ENCODE measurements at regions not wholly inside any gene's neighbourhood (a gene's known extent, or its start where the extent isn't known, plus 50 kb on each side); places are given as distances from the start of the nearest gene placed in this dataset.

GRCh38 chr1:192872010-192872409, 63.2 kb downstream of the RGS2 start:
- peaks cover 0 to 6% of the 10 kb centered on the region in 2 experiments; a peak in 1 of 5 replicates for H3K27me3 ChIP-seq (ENCODE audit: control insufficient read depth in 2 of 2, insufficient read depth in 2 of 2, low read length in 2 of 2)
- H3K27ac ChIP-seq (ENCODE audit: extremely low read depth, low read depth, low read length) = no peak overlapping the region
- H3K79me2 ChIP-seq (ENCODE audit: control insufficient read depth, insufficient read depth, low read length) = no peaks in the 10 kb centered on the region
- ATAC-seq (no peak), DNase-seq (ENCODE audit: extremely low read depth in 1 of 4, low spot score in 3 of 4) (no peak), FAIRE-seq (no peak)
- no peaks in the 10 kb centered on the region for H3K36me3 ChIP-seq (ENCODE audit: control insufficient read depth, insufficient read depth, low read length)
- no peaks in the 10 kb centered on the region for H4K20me1 ChIP-seq (replicated peaks; ENCODE audit: control insufficient read depth, insufficient read depth, low read length)
- no peak overlapping the region for H3K4me2 ChIP-seq (ENCODE audit: insufficient read depth, low read length)
- no peaks in the 10 kb centered on the region for H3K9me3 ChIP-seq (replicated peaks; ENCODE audit: control insufficient read depth, insufficient read depth, low read depth, low read length)
- TF ChIP-seq, protein P1, sequence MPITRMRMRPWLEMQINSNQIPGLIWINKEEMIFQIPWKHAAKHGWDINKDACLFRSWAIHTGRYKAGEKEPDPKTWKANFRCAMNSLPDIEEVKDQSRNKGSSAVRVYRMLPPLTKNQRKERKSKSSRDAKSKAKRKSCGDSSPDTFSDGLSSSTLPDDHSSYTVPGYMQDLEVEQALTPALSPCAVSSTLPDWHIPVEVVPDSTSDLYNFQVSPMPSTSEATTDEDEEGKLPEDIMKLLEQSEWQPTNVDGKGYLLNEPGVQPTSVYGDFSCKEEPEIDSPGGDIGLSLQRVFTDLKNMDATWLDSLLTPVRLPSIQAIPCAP (CRISPR knock-in tag; IDR thresholded peaks at IDR 0.05; ENCODE audit: borderline replicate concordance) = no peak
- TF ChIP-seq ELF4 (CRISPR knock-in tag; IDR thresholded peaks at IDR 0.05) (no peak), JUND (IDR thresholded peaks at IDR 0.05; ENCODE audit: borderline replicate concordance, low read depth, low read length) (no peak), JUND (tag; IDR thresholded peaks at IDR 0.05; ENCODE audit: borderline replicate concordance, low read depth, low read length) (no peak)
- intact Hi-C loops (cut with micrococcal nuclease) = no loop called here
- WGBS (ENCODE audit: insufficient coverage, low coverage, missing lambda C conversion rate) = 1% methylated on average over 3 of the region's 3 CpGs
- ChIA-PET CTCF (ENCODE audit: low intra/inter-chr PET ratio) (interaction anchor here (0.6 kb wide), 1 partner anchor 238 kb away, joined by 3 read pairs; no protein-coding TSS in a partner anchor), POLR2A (interaction anchor here (1.4 kb wide), 1 partner anchor 12 kb away, joined by 3 read pairs; no protein-coding TSS in a partner anchor)
- no peak overlapping the region for H3K9ac ChIP-seq (ENCODE audit: insufficient read depth in 1 of 2, low read depth in 2 of 2, low read length in 2 of 2)
- BruUV-seq (replicated peaks) = no TSS peak
- in situ Hi-C loops (cut with MboI) = no loop called here
- H3K9me1 ChIP-seq (ENCODE audit: control insufficient read depth, insufficient read depth, low read length) = no peaks in the 10 kb centered on the region
- no peaks in the 10 kb centered on the region for H3K4me1 ChIP-seq (replicated peaks in 1 of 2; ENCODE audit: control insufficient read depth in 2 of 2, insufficient read depth in 2 of 2, low read length in 2 of 2)
- no peak overlapping the region for H2AFZ ChIP-seq (ENCODE audit: low read depth, low read length)
- no peak overlapping the region for H3K4me3 ChIP-seq

DNA sequence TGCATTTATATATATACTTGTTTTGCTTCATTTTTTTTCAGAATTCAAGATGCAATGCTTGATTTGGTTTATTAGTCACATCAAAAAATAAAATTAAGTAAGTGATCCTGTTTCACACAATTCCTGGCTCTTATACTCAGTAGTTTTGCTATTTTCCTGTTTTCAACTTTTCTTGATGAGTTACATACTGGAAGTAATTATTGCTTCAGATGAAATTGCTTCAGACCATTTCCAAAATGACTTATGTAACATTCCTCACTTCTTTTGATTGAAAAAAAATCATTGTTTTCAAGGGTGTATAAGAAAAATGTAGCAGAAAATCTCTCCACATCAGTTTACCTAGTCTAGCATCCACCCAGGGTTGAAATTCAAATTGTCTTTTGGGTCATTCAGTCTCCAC, 65.0 kb downstream of the RGS2 start:
- no peak for FAIRE-seq
- no peak overlapping the region for H3K9ac ChIP-seq (ENCODE audit: insufficient read depth in 1 of 2, low read depth in 2 of 2, low read length in 2 of 2)
- no peak overlapping the region for H2AFZ ChIP-seq (ENCODE audit: low read depth, low read length)
- no peak overlapping the region for H3K4me3 ChIP-seq
- peaks cover 0 to 4% of the 10 kb centered on the region in 2 experiments; a peak in 2 of 5 replicates for H3K27me3 ChIP-seq (ENCODE audit: control insufficient read depth in 2 of 2, insufficient read depth in 2 of 2, low read length in 2 of 2)
- no peaks in the 10 kb centered on the region for H3K9me1 ChIP-seq (ENCODE audit: control insufficient read depth, insufficient read depth, low read length)
- H3K36me3 ChIP-seq (ENCODE audit: control insufficient read depth, insufficient read depth, low read length) = no peaks in the 10 kb centered on the region
- H3K4me1 ChIP-seq (replicated peaks in 1 of 2; ENCODE audit: control insufficient read depth in 2 of 2, insufficient read depth in 2 of 2, low read length in 2 of 2) = no peaks in the 10 kb centered on the region
- no peaks in the 10 kb centered on the region for H3K79me2 ChIP-seq (ENCODE audit: control insufficient read depth, insufficient read depth, low read length)
- H3K9me3 ChIP-seq (replicated peaks; ENCODE audit: control insufficient read depth, insufficient read depth, low read depth, low read length) = no peaks in the 10 kb centered on the region
- no peak for ATAC-seq
- intact Hi-C loops (cut with micrococcal nuclease) = no loop called here
- in situ Hi-C loops (cut with MboI) = no loop called here
- no peak overlapping the region for H3K4me2 ChIP-seq (ENCODE audit: insufficient read depth, low read length)
- no TSS peak for BruUV-seq (replicated peaks)
- H4K20me1 ChIP-seq (replicated peaks; ENCODE audit: control insufficient read depth, insufficient read depth, low read length) = no peaks in the 10 kb centered on the region
- CTCF ChIA-PET (ENCODE audit: low intra/inter-chr PET ratio) = no interaction called here
- no peak for DNase-seq (ENCODE audit: extremely low read depth in 1 of 4, low spot score in 3 of 4)
- POLR2A ChIA-PET = no interaction called here
- H3K27ac ChIP-seq (ENCODE audit: extremely low read depth, low read depth, low read length) = no peak overlapping the region
- TF ChIP-seq TCF15 (CRISPR knock-in tag; IDR thresholded peaks at IDR 0.05) = no peak
- TF ChIP-seq ZNF23 (CRISPR knock-in tag; IDR thresholded peaks at IDR 0.05) = no peak
- TF ChIP-seq TSC22D4 (tag; IDR thresholded peaks at IDR 0.05) = no peak
- no peak for TF ChIP-seq SRSF7 (optimal IDR thresholded peaks at IDR 0.05; ENCODE audit: low read depth, low read length)
- no peak for TF ChIP-seq RHOXF2B (CRISPR knock-in tag; conservative IDR thresholded peaks at IDR 0.05)
- TF ChIP-seq ASH1L (IDR thresholded peaks at IDR 0.05; ENCODE audit: borderline replicate concordance, low read depth, partially characterized antibody) = no peak
- no peak for TF ChIP-seq ZNF449 (CRISPR knock-in tag; IDR thresholded peaks at IDR 0.05)
- no peak for TF ChIP-seq PREB (CRISPR knock-in tag; IDR thresholded peaks at IDR 0.05)
- no peak for TF ChIP-seq ZBED1 (IDR thresholded peaks at IDR 0.05)

All from K562 (cell line).